ENCODE measurements at regions not wholly inside any gene's neighbourhood (a gene's known extent, or its start where the extent isn't known, plus 50 kb on each side); places are given as distances from the start of the nearest gene placed in this dataset.

GRCh38 chr16:76676356-76676755 lies 399.2 kb downstream of the CNTNAP4 start:
- TF ChIP-seq, protein P1, sequence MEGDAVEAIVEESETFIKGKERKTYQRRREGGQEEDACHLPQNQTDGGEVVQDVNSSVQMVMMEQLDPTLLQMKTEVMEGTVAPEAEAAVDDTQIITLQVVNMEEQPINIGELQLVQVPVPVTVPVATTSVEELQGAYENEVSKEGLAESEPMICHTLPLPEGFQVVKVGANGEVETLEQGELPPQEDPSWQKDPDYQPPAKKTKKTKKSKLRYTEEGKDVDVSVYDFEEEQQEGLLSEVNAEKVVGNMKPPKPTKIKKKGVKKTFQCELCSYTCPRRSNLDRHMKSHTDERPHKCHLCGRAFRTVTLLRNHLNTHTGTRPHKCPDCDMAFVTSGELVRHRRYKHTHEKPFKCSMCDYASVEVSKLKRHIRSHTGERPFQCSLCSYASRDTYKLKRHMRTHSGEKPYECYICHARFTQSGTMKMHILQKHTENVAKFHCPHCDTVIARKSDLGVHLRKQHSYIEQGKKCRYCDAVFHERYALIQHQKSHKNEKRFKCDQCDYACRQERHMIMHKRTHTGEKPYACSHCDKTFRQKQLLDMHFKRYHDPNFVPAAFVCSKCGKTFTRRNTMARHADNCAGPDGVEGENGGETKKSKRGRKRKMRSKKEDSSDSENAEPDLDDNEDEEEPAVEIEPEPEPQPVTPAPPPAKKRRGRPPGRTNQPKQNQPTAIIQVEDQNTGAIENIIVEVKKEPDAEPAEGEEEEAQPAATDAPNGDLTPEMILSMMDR (IDR thresholded peaks at IDR 0.05), result no peak
- no peak for TF ChIP-seq POLR2A (IDR thresholded peaks at IDR 0.05)
- TF ChIP-seq EP300 (IDR thresholded peaks at IDR 0.05), result no peak
